ENCODE measurements at regions not wholly inside any gene's neighbourhood (a gene's known extent, or its start where the extent isn't known, plus 50 kb on each side); places are given as distances from the start of the nearest gene placed in this dataset.

DNA sequence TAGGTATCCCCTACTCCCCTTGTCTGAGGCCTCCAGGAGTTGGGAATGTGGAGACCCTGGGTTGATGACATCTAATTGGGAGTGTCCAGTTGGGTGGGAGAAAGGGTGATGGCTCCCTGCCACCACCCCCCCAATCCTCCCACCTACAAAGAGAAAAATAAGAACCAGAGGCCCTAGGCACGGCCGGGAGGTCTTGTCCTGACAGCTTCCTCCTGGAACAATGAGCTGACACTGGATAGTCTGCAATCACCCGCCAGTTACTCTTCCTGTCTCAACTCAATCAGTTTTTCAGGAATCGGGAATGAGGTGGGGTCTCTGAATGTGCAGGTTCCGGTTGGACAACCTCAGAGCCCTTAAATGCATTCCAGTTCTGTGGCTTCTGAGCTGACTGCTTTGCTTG, 129.9 kb upstream of the MRPS22 start:
- no TSS peak for BruUV-seq (replicated peaks)
- Histone ChIP-seq H3K4me3 (ENCODE audit: low read depth in 2 of 2, low read length in 2 of 2) (no peak overlapping the region), H3K27me3 (ENCODE audit: control insufficient read depth, insufficient read depth, low read length) (no peaks in the 10 kb centered on the region), H3K36me3 (ENCODE audit: control insufficient read depth, insufficient read depth, low read length) (no peaks in the 10 kb centered on the region), H3K27ac (ENCODE audit: low read length) (no peak overlapping the region), H3K4me1 (ENCODE audit: control insufficient read depth, insufficient read depth, low read length) (no peaks in the 10 kb centered on the region), H3K9me3 (ENCODE audit: control insufficient read depth, insufficient read depth, low read depth, low read length) (no peaks in the 10 kb centered on the region; the same call in 1 of the 2 replicates)
- POLR2A ChIA-PET: no interaction called here
- CTCF ChIA-PET: no interaction called here
- no peak for DNase-seq (ENCODE audit: low read depth, low spot score)
- in situ Hi-C loops (cut with HindIII; ENCODE audit: low pct_unique_long_range_greater_than_20kb, low sequenced_read_pairs): no loop called here
- no peak for ATAC-seq
- intact Hi-C loops (cut with micrococcal nuclease; ENCODE audit: unreplicated experiment): no loop called here
- TF ChIP-seq POLR2AphosphoS5 (IDR thresholded peaks at IDR 0.05; ENCODE audit: low read depth, low read length) (no peak), TCF7L2 (IDR thresholded peaks at IDR 0.05; ENCODE audit: low read depth, low read length) (no peak), SIN3A (IDR thresholded peaks at IDR 0.05; ENCODE audit: borderline replicate concordance, insufficient read depth, low read depth, low read length) (no peak)
- TF ChIP-seq, protein P1, sequence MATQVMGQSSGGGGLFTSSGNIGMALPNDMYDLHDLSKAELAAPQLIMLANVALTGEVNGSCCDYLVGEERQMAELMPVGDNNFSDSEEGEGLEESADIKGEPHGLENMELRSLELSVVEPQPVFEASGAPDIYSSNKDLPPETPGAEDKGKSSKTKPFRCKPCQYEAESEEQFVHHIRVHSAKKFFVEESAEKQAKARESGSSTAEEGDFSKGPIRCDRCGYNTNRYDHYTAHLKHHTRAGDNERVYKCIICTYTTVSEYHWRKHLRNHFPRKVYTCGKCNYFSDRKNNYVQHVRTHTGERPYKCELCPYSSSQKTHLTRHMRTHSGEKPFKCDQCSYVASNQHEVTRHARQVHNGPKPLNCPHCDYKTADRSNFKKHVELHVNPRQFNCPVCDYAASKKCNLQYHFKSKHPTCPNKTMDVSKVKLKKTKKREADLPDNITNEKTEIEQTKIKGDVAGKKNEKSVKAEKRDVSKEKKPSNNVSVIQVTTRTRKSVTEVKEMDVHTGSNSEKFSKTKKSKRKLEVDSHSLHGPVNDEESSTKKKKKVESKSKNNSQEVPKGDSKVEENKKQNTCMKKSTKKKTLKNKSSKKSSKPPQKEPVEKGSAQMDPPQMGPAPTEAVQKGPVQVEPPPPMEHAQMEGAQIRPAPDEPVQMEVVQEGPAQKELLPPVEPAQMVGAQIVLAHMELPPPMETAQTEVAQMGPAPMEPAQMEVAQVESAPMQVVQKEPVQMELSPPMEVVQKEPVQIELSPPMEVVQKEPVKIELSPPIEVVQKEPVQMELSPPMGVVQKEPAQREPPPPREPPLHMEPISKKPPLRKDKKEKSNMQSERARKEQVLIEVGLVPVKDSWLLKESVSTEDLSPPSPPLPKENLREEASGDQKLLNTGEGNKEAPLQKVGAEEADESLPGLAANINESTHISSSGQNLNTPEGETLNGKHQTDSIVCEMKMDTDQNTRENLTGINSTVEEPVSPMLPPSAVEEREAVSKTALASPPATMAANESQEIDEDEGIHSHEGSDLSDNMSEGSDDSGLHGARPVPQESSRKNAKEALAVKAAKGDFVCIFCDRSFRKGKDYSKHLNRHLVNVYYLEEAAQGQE (IDR thresholded peaks at IDR 0.05; ENCODE audit: insufficient read depth in 1 of 2, low read depth in 2 of 2, low read length in 1 of 2): no peak
- TF ChIP-seq, protein P2, sequence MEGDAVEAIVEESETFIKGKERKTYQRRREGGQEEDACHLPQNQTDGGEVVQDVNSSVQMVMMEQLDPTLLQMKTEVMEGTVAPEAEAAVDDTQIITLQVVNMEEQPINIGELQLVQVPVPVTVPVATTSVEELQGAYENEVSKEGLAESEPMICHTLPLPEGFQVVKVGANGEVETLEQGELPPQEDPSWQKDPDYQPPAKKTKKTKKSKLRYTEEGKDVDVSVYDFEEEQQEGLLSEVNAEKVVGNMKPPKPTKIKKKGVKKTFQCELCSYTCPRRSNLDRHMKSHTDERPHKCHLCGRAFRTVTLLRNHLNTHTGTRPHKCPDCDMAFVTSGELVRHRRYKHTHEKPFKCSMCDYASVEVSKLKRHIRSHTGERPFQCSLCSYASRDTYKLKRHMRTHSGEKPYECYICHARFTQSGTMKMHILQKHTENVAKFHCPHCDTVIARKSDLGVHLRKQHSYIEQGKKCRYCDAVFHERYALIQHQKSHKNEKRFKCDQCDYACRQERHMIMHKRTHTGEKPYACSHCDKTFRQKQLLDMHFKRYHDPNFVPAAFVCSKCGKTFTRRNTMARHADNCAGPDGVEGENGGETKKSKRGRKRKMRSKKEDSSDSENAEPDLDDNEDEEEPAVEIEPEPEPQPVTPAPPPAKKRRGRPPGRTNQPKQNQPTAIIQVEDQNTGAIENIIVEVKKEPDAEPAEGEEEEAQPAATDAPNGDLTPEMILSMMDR (IDR thresholded peaks at IDR 0.05): no peak

DNA sequence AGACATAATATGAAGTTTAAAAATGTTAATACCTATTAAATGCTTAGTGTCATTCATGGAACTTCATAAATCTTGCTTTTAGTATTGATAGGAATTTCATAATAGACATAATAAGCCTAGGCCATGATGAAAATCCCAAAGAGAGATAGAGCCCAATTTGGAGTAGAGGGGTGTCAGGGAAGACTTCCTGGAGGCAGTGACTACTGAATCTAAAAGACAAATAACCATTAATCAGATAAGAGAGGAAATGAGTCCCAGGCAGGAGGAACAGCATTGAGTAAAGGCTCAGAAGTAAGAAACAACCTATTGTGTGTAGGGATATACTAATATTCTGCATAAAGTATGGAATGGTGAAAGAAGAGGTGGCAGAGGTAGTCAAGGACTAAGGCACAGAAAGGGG, 126.9 kb upstream of the MRPS22 start:
- ATAC-seq: no peak
- Histone ChIP-seq H3K9me3 (ENCODE audit: control insufficient read depth, insufficient read depth, low read depth, low read length) (no peaks in the 10 kb centered on the region), H3K4me1 (ENCODE audit: control insufficient read depth, insufficient read depth, low read length) (no peaks in the 10 kb centered on the region), H3K36me3 (ENCODE audit: control insufficient read depth, insufficient read depth, low read length) (no peaks in the 10 kb centered on the region), H3K4me3 (ENCODE audit: low read depth in 2 of 2, low read length in 2 of 2) (no peak overlapping the region), H3K27ac (ENCODE audit: low read length) (no peak overlapping the region), H3K27me3 (ENCODE audit: control insufficient read depth, insufficient read depth, low read length) (no peaks in the 10 kb centered on the region)
- BruUV-seq (replicated peaks): no TSS peak
- intact Hi-C loops (cut with micrococcal nuclease; ENCODE audit: unreplicated experiment): no loop called here
- no peak for DNase-seq (ENCODE audit: low read depth, low spot score)
- POLR2A ChIA-PET: no interaction called here
- in situ Hi-C loops (cut with HindIII; ENCODE audit: low pct_unique_long_range_greater_than_20kb, low sequenced_read_pairs): no loop called here
- CTCF ChIA-PET: no interaction called here
- TF ChIP-seq, protein P1 (IDR thresholded peaks at IDR 0.05; ENCODE audit: insufficient read depth in 1 of 2, low read depth in 2 of 2, low read length in 1 of 2): no peak
- no peak for TF ChIP-seq TCF7L2 (IDR thresholded peaks at IDR 0.05; ENCODE audit: low read depth, low read length)
- TF ChIP-seq, protein P2 (IDR thresholded peaks at IDR 0.05): no peak
- TF ChIP-seq POLR2AphosphoS5 (IDR thresholded peaks at IDR 0.05; ENCODE audit: low read depth, low read length): no peak
- no peak for TF ChIP-seq SIN3A (IDR thresholded peaks at IDR 0.05; ENCODE audit: borderline replicate concordance, insufficient read depth, low read depth, low read length)

All from Panc1 (cell line).